CD4-positive, alpha-beta T cell treated with Interleukin-4 for 1 hour (primary cell): ENCODE measurements at regions not wholly inside any gene's neighbourhood (a gene's known extent, or its start where the extent isn't known, plus 50 kb on each side); places are given as distances from the start of the nearest gene placed in this dataset.
"Not testable (repeated sequence)": the region's sequence is repeated elsewhere in the genome, so short reads cannot be mapped to it uniquely, and the experiment has no call there.

Experiments used
- DNase-seq, 2 donors: peaks; one replicate each; pipeline ENCODE4 v3.0.0-alpha.2; 2020 to 2022

DNA sequence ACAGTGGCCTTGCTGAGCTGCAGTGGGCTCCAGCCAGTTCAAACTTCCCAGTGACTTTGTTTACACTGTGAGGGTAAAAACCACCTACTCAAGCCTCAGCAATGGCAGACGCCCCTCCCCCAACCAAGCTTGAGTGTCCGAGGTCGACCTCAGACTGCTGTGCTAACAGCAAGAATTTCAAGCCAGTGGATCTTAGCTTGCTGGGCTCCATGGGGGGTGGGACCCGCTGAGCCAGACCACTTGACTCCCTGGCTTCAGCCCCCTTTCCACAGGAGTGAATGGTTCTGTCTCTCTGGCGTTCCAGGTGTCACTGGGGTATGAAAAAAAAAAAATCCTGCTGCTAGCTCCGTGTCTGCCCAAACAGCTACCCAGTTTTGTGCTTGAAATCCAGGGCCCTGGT lies 168.9 kb upstream of the INTU start:
- no peak for DNase-seq

DNA sequence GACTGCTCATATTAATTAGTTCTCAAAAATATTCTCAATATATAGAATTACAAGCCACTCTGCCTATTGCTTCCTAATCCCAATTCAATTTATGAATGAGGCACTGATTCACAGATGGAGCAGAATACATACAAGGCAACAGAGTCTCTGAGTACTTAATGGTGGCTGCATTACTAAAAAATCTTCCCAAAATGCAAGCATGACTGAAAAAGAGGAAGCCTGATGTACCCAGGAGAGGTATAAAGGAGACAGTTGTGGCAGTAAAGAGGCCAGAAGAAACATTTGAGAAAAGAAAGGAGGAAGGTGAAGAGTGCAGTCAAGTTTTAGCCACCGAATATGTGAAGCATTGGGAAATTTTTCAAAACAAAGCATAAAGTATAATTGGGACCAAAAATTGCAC lies 163.2 kb upstream of the INTU start:
- DNase-seq: no peak

DNA sequence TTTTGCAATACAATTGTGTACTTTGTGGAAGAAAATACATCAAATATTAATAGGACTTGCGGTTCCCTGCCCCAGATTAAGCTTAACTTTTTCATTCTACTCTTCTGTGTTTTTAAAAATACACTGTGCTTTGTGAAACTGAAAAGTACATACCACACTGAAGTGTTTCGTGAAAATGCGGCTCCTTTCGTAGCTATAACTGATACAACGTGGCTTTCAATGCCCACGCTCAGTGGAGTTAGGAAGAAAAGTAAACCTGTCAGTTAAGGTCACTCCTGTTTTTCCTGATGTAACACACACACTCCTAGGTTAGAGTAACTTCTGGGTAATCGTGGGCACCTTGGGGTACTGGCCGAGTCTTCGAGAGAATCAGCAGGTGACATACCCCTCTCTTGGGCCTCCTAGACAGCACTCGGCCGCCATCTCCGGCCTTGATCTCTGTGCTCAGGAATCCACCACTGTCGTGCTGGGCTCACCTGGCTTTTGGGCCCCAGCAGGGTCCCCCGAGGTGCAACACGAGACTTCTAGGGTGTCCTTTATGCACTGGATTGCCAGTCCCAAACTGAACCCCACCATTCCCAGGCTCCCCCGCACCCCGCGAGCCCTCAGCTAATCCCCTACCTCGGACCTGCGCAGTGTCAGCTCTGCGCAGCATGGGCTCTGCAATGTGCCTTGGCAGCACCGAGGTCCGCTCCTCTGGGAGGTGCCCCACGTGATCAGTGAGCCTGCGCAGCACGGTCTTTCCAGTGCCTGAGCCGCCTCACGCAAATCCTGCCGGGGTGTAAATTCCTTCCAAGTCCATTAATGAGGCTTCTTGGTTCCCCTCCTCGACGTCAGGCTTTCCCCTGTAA lies 162.6 kb upstream of the INTU start:
- no peak for DNase-seq

DNA sequence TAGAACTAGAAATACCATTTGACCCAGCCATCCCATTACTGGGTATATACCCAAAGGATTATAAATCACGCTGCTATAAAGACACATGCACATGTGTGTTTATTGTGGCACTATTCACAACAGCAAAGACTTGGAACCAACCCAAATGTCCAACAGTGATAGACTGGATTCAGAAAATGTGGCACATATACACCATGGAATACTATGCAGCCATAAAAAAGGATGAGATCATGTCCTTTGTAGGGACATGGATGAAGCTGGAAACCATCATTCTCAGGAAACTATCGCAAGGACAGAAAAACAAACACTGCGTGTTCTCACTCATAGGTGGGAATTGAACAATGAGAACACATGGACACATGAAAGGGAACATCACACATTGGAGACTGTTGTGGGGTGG lies 154.5 kb upstream of the INTU start:
- DNase-seq: not testable (repeated sequence)

DNA sequence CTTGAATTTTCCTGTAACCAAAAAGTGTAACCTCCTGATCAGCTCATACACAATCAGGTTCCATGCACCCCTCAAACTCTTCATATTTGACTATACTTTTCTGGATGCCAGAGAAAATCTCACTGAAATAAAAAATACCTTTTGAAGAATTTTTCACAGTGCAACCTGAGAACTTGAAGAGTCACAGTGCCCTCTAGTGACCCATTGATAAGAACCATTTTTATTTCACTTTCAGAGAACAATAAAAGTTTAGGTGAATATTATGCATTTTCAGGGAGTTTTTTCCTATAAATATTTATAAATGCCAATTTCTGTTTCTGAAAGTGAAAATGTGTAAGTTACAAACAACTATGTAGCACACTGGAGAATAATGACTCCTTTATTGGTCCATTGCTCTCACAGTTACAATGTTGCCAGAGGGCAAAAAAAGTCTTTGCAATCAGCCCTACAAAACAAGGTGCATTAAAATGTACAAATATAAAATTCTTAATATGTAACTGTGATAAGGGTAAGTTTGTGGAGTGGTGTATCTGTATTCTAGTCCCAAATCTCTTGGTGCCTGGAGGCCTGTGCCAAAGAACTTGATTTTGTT lies 153.6 kb upstream of the INTU start:
- DNase-seq: no peak

DNA sequence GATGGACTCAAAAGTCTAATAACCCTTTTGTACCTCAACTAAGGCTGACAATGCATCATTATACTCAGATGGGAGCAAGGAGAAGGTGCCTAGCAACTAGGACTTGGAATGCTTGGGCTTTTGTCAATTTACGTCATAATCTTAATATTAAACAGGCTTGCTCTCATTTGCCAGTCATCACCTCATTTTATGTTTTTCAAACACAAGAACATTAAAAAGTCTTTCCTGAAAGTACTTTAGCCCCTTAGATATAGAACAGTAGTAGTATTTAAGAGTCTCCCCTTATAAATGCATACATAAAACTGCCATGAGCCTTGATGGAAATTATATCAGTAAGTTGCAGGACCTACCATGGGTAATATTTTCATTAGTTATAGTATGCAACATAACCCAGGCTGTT lies 150.7 kb upstream of the INTU start:
- no peak for DNase-seq

DNA sequence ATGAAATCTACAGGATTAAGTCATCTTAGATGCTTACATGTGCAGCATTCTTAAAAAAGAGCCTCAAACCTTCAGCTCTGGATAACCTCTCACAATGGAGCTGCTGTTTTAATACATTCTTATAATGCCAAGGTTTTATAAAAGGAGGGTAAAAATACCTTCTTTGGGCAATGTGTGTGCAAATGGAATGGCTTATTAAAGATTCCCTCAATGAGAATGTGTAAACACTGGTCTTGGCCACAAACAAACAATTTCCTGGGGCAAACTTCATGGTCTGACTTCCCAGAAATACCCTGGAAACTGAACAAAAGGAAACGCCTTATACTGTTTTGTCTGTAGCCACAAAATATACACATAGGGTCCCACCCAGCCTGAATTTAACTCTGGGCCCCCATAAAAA lies 148.6 kb upstream of the INTU start:
- no peak for DNase-seq

DNA sequence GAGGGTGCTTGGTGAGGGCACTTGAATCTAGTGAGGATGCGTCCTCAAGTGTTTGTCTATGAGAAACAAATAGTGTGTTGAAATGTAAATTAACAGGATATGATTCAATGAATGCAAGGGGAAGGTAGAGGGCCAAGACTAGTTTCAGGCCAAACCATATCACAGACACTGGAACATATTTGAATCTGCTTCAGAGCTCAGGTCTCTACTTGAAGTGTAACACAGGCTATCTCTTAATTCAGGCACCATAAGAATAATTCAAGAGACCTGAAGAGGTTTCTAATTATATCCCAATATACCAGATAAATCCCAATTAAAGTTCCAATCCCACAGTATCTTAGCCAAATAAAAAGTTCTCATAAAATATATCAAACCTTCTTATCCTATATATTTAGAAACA lies 146.5 kb upstream of the INTU start:
- no peak for DNase-seq

DNA sequence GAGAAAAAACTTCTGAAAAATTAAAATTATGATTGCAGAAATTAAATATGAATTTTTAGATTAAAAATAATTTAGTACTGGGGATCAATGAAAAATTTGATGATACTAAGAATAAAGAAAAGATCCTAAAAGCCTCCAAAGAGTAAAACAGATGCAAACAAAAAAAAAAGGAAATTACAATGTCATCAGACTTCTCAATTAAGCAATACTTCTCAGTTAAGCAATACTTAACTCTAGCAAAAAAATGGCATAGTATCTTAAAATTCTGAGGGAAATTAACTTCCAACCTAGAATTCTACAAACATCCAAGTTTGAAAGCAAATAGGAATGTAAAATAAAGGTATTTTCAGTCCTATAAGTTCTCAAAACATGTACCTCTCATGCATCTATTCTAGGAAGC lies 141.2 kb upstream of the INTU start:
- DNase-seq: no peak

DNA sequence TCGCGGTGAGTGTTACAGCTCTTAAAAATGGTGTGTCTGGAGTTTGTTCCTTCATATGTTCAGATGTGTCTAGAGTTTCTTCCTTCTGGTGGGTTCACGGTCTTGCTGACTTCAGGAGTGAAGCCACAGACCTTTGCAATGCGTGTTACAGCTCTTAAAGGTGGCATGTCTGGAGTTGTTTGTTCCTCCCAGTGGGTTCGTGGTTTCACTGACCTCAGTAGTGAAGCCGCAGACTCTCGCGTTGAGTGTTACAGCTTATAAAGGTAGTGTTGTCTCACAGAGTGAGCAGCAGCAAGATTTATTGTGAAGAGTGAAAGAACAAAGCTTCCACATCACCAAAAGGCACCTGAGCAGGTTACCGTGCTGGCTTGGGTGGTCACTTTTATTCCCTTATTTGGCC lies 135.9 kb upstream of the INTU start:
- not testable (repeated sequence) for DNase-seq

DNA sequence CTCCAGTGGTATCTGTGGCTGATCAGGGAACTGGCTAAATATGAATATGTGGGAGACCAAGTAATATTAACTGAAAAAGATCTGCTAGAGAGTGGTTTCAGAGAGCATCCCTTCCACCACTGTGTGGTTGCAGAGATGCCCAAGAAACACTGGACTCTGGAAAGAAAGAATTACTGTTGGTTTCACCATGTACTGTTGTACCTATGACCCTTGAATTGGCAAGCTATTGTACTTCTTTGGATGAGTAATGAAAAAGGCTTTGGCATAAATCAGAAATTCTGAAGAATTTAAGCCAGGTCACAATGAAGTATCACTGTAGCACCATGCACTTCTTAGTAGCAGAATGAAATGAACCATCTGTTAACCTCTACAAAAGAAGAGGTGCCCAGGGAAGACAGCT lies 134.4 kb upstream of the INTU start:
- DNase-seq: no peak

DNA sequence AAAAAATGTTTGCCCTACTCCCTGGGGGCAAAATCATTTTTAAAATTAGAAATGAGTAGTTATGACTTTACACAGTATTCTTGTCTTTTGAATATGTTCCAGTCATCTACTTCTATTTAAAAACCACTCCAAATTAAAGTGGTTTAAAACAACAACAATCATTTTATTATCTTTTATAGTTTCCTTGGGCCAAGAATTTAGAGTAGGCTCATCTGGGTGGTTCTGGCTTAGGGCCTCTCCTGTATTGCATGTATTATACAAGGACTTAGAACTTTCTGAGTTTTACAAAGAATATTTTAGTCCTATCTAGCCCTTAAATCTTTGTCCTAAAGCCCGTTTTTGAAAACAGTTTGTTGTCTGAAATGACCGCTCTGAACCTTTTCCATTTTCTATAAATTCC lies 132.5 kb upstream of the INTU start:
- DNase-seq: no peak

DNA sequence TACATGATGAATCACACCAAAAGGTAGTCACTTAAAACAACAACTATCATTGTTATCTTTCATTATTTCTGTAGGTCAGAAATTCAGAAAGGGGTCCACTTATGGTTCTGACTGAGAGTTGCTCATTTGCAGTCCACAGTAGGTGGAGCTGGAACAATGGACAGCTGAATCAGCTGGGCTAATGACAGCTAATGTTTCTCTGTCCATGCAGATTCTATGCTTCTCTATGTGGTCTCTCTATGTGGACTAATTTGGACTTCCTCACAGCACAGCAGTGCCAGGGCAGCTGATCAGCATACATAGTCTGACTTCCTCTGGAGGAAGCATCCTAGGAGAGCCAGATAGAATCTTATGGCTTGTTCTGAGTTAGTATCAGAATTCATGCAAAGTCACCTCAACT lies 131.7 kb upstream of the INTU start:
- no peak for DNase-seq

DNA sequence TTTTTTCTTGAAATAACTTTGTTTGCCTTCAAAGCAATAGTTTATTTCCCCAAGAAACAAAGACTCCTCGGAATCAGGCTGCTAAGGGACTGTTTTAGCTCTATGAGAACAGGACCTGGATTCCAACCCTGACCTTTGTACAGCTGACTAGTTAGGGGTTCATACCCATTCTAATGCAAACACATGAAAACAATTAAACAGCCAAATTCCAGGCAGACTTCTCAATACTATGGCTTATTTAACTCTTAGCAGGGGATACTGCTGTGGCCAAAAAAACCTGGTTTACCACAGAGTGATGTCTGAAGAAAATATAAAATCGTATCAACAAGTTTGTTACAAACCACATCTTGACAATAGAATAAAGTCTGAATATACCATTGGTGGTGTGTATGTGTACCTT lies 129.6 kb upstream of the INTU start:
- no peak for DNase-seq

DNA sequence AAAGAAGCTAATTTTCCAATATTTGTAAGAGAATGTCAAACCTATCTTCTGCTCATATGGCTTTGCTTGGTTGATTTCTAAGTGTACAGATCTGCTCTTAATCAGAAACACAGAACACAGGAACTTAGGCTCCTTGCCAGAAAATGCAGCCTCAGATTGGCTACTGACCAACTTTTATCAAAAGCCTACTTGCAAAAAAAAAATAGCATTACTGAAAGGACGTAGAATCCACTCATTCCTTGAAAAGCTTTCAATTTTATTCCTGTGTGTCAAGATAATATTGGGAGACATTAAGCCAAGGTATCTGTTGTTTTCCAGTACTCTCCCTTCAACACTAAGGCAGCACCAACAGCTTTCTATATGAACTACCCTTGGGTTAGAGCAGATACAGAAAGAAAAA lies 127.6 kb upstream of the INTU start:
- DNase-seq: no peak

DNA sequence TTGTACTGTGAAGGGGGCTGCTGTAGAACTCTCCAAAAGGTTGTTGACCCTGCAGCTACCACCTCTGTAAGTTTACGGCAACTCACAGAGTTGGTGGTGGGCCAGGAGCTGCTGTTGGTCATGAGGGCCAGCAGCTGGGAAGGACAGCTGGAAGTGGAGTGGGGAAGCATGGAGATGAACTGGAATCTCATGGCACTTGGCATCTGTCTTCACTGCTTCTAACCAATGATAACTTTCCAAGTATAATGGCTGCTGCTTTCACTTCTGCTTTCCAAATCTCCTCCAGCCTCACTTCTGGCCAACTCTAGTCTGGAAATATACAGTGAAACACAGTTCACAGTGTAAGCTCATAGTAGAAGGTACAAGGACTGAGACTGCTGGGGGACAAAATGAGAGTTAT lies 126.5 kb upstream of the INTU start:
- DNase-seq: no peak

DNA sequence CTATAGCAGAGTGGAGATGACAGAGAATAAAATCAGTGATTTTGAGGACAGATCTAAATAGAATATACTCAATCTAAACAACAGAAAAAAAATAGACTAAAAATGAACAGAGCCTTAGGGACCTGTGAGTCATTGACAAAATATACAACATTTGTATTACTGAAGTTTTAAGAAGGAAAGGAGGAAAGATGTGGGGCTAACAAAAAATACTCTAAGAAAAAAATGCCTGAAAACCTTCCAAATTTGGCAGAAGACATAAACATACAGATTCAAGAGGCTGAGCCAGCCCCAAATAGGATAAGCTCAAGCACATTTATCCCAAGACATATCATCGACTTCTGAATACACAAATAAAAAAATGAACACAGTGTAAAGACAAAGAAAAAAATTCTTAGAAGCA lies 123.6 kb upstream of the INTU start:
- no peak for DNase-seq

DNA sequence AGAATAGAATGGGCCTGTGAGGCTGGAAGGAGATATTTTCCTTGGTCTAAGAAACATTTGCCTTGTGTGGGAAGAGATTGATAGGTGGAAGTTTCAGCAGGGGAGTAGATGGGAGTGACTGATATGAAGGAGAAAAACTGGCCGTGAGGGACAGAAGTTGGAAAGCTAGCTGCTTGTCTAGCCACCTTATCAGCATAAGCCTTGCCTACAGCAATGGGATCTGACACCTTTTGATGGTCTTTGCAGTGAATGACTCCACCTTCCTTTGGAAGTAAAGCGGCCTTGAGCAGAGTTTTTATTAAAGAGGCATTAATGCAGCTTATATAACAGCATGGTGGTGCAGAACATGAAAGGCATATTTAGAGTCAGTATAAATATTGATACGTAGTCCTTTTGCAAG lies 120.1 kb upstream of the INTU start:
- not testable (repeated sequence) for DNase-seq

DNA sequence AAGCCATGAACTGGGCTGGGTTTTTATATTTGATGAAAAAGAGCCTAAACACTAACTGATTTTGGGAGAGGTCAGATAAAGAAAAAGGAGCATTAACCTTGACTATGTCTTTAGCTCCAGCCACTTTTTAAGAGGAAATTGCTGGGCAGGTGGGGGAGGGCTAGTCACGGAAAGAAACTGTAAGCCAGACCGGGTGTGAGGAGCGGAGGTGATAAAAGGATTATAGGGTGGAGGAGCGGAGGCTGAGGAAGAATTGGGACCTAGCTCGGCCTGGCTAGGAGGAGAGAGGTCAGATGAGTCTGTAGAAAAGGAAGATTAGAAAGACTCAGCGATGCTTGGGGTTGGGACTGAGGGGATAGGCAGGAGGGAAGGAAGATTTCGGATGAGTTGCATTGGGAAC lies 117.5 kb upstream of the INTU start:
- DNase-seq: not testable (repeated sequence)

DNA sequence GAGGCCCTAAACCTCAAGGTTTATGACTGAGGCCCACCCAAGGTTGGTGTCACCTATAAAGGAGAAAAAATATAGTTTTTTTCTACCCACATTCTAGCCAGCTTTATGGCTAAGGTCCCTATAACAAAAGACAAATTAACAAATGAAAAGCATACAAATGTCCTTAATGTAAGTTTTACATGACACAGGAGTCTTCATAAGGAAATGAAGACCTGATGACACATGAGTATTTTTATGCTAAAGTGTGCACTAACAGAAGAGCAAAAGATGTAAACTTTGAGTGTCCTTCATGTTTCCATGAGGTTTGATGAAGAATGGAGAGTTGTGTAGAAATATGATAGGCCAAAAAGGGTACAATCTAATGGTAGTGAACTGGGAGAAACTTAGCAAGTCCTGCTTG lies 114.7 kb upstream of the INTU start:
- DNase-seq: no peak

DNA sequence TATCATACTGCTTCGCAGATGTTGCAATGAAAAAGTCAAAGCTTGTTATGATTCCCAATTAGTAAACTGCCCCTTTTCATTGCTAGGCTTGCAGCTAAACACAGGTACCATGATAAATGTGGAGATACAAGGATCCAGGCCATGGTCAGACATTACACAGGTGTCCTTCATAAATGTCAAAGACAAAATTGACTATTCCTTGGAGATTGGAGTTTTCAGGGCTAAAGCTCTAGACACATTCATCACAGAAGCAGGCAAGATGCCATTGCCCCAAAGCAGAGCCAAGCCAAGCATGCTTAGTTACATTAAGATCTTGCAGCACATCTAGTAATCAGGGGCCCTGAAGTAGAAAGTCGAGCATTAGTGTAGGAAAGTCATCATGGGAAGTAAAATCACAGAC lies 111.3 kb upstream of the INTU start:
- no peak for DNase-seq

DNA sequence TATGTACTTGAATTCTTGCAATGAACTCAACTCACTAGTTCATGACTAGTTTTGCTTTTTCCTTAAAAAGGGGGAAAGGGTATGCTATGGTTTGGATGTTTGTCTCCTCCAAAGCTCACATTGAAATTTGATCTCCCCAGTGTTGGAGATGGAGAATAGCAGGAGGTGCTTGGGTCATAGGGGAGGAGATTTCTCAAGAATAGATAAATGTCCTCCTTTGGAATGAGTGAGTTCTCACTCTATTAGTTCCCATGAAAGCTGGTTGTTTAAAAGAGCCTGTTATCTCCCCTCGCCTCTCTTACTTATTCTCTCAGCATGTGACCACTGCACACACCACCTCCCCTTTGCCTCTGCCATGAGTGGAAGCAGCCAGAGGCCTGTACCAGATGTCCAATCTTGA lies 109.4 kb upstream of the INTU start:
- DNase-seq: no peak

DNA sequence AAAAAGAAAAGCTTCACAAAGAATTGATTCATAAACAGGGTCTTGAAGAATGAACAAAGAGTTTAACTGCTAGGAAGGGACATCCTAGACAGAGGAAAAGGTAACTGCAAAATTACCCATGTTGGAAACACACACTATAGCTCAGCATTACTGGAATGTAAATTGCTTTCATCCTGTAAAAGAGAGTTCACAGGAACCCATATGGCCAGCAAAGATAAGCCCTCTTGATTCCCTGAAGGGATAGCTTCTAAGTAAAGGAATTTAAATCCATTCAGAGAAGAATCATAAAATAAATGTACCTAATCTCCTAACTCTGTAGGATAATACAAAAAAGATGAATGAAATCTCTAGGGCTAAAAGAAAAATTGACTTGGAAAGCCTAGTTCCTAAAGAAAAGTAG lies 107.1 kb upstream of the INTU start:
- no peak for DNase-seq

DNA sequence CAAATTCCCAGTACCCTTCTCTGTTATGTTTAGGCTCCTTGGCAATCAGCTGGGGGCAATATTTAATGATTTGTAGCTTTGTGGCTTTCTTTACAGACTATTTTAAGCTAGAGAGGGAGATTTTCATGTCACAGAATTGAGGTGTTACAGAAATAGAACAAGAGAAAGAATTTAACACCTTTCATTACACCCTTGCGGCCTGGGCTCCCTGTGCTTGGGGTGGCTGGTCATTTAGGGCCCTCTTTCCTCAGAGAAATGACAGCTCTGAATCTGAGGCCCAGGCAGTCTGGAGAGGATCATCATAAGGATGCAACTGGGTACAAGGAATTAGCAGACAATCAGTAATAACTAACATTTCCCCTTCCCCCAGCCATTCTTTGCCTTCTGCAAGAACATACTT lies 104.5 kb upstream of the INTU start:
- DNase-seq: no peak

DNA sequence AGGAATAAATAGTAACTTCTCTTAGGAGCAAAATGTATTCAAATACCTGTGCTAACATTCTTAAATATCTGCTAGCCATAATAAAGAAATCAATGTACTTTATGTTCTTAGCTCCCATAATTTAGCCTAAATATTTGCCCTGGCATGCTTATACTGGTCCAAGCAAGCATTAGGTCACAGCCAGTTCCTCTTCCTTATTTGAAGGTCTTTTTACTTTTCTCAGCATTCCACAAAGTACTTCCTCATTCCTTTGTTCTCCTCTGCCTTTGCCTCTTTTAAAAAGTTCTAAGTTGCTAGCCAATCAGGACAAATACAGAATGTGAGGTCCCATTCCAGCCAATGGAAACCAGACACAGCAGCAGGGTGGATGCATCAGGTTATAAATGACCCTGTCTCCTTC lies 102.9 kb upstream of the INTU start:
- DNase-seq: not testable (repeated sequence)
